Caco-2 (cell line): ENCODE measurements at regions not wholly inside any gene's neighbourhood (a gene's known extent, or its start where the extent isn't known, plus 50 kb on each side); places are given as distances from the start of the nearest gene placed in this dataset.

Source experiments
- BruUV-seq: library from RNA; stranded (reverse); fragments of 400-500 nt; replicated peaks from 2 replicates; lab custom pipeline; 2021; lab: Mats Ljungman, UMichigan
- CTCF ChIA-PET: fragments of 300-600 bp; sonication (Branson Sonifier 250); formaldehyde crosslinking; loops from one replicate; lab custom pipeline; 2022; ENCODE audit warnings: antibody characterized with exemption; lab: Charles Lee
- POLR2A ChIA-PET: fragments of 300-600 bp; sonication (Branson Sonifier 250); formaldehyde crosslinking; loops from one replicate; lab custom pipeline; 2022; ENCODE audit warnings: antibody characterized with exemption; lab: Charles Lee
- DNase-seq, 2 experiments: peaks; one replicate each; pipeline versions ENCODE4 v3.0.0 to v3.0.0-alpha.2; 2020 to 2022
- H3K27me3 ChIP-seq: replicated peaks from 2 replicates; pipeline ENCODE4 v1.6.0; 2011; ENCODE audit warnings: low read length; ENCODE audit not compliant: control insufficient read depth, insufficient read depth
- H3K36me3 ChIP-seq: 2 replicates; pipeline ENCODE4 v1.5.1; 2011; ENCODE audit warnings: low read length; ENCODE audit not compliant: control insufficient read depth, insufficient read depth
- H3K4me1 ChIP-seq: fragments of 250-450 bp; sonication (Bioruptor Pico); 2 replicates; pipeline ENCODE4 v1.5.1; 2020; ENCODE audit warnings: mild to moderate bottlenecking
- H3K4me3 ChIP-seq: 2 replicates; pipeline ENCODE4 v1.5.1; 2011; ENCODE audit warnings: low read depth, mild to moderate bottlenecking, control low read depth, low read length
- H3K9me3 ChIP-seq: fragments of 250-450 bp; sonication (Bioruptor Pico); 2 replicates; pipeline ENCODE4 v1.5.1; 2020; ENCODE audit warnings: mild to moderate bottlenecking, moderate library complexity
- H3K27ac Mint-ChIP-seq: one replicate; pipeline ENCODE4 v1.8.0; 2022; ENCODE audit warnings: mixed read lengths; ENCODE audit not compliant: unreplicated experiment
- H3K27me3 Mint-ChIP-seq: one replicate; pipeline ENCODE4 v1.8.0; 2022; ENCODE audit warnings: mixed read lengths; ENCODE audit not compliant: insufficient read depth, unreplicated experiment
- H3K36me3 Mint-ChIP-seq: one replicate; pipeline ENCODE4 v1.8.0; 2022; ENCODE audit warnings: mild to moderate bottlenecking, mixed read lengths; ENCODE audit not compliant: insufficient read depth, unreplicated experiment
- H3K4me1 Mint-ChIP-seq: one replicate; pipeline ENCODE4 v1.8.0; 2022; ENCODE audit warnings: low read depth, mixed read lengths; ENCODE audit not compliant: unreplicated experiment
- H3K4me3 Mint-ChIP-seq: one replicate; pipeline ENCODE4 v1.8.0; 2022; ENCODE audit warnings: mild to moderate bottlenecking, moderate library complexity, mixed read lengths; ENCODE audit not compliant: unreplicated experiment
- H3K9me3 Mint-ChIP-seq: one replicate; pipeline ENCODE4 v1.8.0; 2022; ENCODE audit warnings: mixed read lengths; ENCODE audit not compliant: unreplicated experiment
- CTCF ChIP-seq, 2 experiments: fragments of 200-600 bp in 1 of 2; IDR thresholded peaks; 1 replicate in 1 of 2; 2 replicates in 1 of 2; pipeline versions ENCODE4 v1.5.1 to v1.8.0; 2011 to 2022; ENCODE audit warnings: antibody characterized with exemption in 1 of 2, control low read depth in 1 of 2, inconsistent platforms in 1 of 2, low read depth in 1 of 2, low read length in 1 of 2, mild to moderate bottlenecking in 1 of 2, moderate library complexity in 1 of 2; ENCODE audit not compliant: insufficient read depth in 1 of 2, severe bottlenecking in 1 of 2, unreplicated experiment in 1 of 2
- intact Hi-C: fragments of 100-400 bp; cut with micrococcal nuclease; formaldehyde crosslinking; loops from one replicate; pipeline ENCODE4 v1.10.0; 2022; ENCODE audit not compliant: unreplicated experiment

DNA sequence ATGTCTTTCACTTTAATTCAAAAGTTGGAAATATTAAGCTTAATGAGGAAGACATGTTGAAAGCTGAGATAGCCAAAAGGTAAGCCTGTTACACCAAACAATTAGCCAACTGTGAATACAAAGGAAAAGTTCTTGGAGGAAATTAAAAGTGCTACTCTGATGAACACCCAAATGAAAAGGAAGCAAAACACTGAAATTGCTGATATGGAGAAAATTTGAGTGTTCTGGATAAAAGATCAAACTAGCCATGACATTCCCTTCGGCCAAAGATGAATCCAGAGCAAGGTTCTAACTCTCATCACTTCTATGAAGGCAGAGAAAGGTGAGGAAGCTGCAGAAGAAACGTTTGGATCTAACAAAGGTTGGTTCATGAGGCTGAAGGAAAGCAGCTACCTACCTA, 280.8 kb upstream of the BCHE start:
- H3K4me1 ChIP-seq: no peaks in the 10 kb centered on the region
- BruUV-seq: no TSS peak
- no peaks in the 10 kb centered on the region for H3K27me3 Mint-ChIP-seq
- ChIA-PET POLR2A (no interaction called here), CTCF (no interaction called here)
- no peaks in the 10 kb centered on the region for H3K27me3 ChIP-seq
- DNase-seq: no peak
- H3K36me3 ChIP-seq: no peaks in the 10 kb centered on the region
- intact Hi-C loops: no loop called here
- H3K27ac Mint-ChIP-seq: no peak overlapping the region
- no peaks in the 10 kb centered on the region for H3K9me3 Mint-ChIP-seq
- no peaks in the 10 kb centered on the region for H3K36me3 Mint-ChIP-seq
- no peaks in the 10 kb centered on the region for H3K4me1 Mint-ChIP-seq
- H3K4me3 Mint-ChIP-seq: no peak overlapping the region
- H3K4me3 ChIP-seq: no peak overlapping the region
- no peak for TF ChIP-seq CTCF (IDR thresholded peaks at IDR 0.05; ENCODE audit: insufficient read depth in 1 of 2, low read depth in 1 of 2, low read length in 1 of 2, severe bottlenecking in 1 of 2, unreplicated experiment in 1 of 2)
- H3K9me3 ChIP-seq: no peaks in the 10 kb centered on the region

DNA sequence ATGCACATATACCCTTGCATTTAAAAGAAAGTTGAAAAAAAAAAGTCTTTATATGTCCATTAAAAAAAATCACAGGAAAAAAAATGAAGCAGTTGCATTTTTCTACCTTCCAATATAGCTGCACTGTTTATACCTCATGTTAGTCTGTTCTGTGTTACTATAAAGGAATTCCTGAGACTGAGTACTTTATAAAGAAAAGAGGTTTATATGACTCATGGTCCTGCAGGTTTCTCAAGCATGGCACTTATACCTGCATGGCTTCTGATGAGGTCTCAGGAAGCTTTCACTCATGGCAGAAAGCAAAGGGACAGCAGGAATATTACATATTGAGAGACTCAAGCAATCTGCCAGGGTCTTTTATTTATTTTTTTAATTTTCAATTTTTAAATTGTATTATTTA, 277.2 kb upstream of the BCHE start:
- BruUV-seq: no TSS peak
- Mint-ChIP-seq H3K9me3 (no peaks in the 10 kb centered on the region), H3K4me3 (no peak overlapping the region), H3K36me3 (no peaks in the 10 kb centered on the region), H3K4me1 (no peaks in the 10 kb centered on the region), H3K27me3 (no peaks in the 10 kb centered on the region), H3K27ac (no peak overlapping the region)
- Histone ChIP-seq H3K4me3 (no peak overlapping the region), H3K9me3 (no peaks in the 10 kb centered on the region), H3K4me1 (no peaks in the 10 kb centered on the region), H3K36me3 (no peaks in the 10 kb centered on the region), H3K27me3 (no peaks in the 10 kb centered on the region)
- no peak for DNase-seq
- ChIA-PET CTCF (no interaction called here), POLR2A (no interaction called here)
- intact Hi-C loops: no loop called here
- TF ChIP-seq CTCF (IDR thresholded peaks at IDR 0.05; ENCODE audit: insufficient read depth in 1 of 2, low read depth in 1 of 2, low read length in 1 of 2, severe bottlenecking in 1 of 2, unreplicated experiment in 1 of 2): no peak

- Mint-ChIP-seq H3K27me3 (no peaks in the 10 kb centered on the region), H3K9me3 (no peaks in the 10 kb centered on the region), H3K4me1 (no peaks in the 10 kb centered on the region), H3K4me3 (no peak overlapping the region), H3K36me3 (no peaks in the 10 kb centered on the region), H3K27ac (no peak overlapping the region)
- ChIA-PET POLR2A (no interaction called here), CTCF (no interaction called here)
- H3K36me3 ChIP-seq: no peaks in the 10 kb centered on the region
- no peak for TF ChIP-seq CTCF (IDR thresholded peaks at IDR 0.05; ENCODE audit: insufficient read depth in 1 of 2, low read depth in 1 of 2, low read length in 1 of 2, severe bottlenecking in 1 of 2, unreplicated experiment in 1 of 2)
- no peak for DNase-seq
- intact Hi-C loops: no loop called here
- no peaks in the 10 kb centered on the region for H3K27me3 ChIP-seq
- no peak overlapping the region for H3K4me3 ChIP-seq
- no TSS peak for BruUV-seq
- H3K9me3 ChIP-seq: no peaks in the 10 kb centered on the region
- H3K4me1 ChIP-seq: no peaks in the 10 kb centered on the region
These were observed 274.3 kb upstream of the BCHE start for GRCh38 chr3:166111562-166111961.
